DND-41 (cell line): ENCODE measurements at regions not wholly inside any gene's neighbourhood (a gene's known extent, or its start where the extent isn't known, plus 50 kb on each side); places are given as distances from the start of the nearest gene placed in this dataset.

ENCODE experiments used
- ATAC-seq: fragments of 200-7000 bp; cut with Tn5 transposase; 3 replicates; pipeline ENCODE4 v1.9.1; 2021; ENCODE audit warnings: low read depth; ENCODE audit not compliant: insufficient read depth
- DNase-seq: peaks from one replicate; pipeline ENCODE4 v3.0.0-alpha.2; 2020
- H2AFZ ChIP-seq: 2 replicates; pipeline ENCODE4 v1.6.0; 2012; ENCODE audit warnings: low read depth, low read length
- H3K27ac ChIP-seq: 2 replicates; pipeline ENCODE4 v1.5.1; 2012; ENCODE audit warnings: low read length, inconsistent platforms
- H3K27me3 ChIP-seq: fragments of 200-600 bp; sonication (generic); 2 replicates; pipeline ENCODE4 v1.6.0; 2012; ENCODE audit warnings: low read length, mild to moderate bottlenecking, inconsistent platforms; ENCODE audit not compliant: insufficient read depth, poor library complexity
- H3K36me3 ChIP-seq: 2 replicates; pipeline ENCODE4 v1.5.1; 2012; ENCODE audit warnings: low read length, inconsistent platforms; ENCODE audit not compliant: insufficient read depth
- H3K4me1 ChIP-seq: 2 replicates; pipeline ENCODE4 v1.5.1; 2012; ENCODE audit warnings: mild to moderate bottlenecking, low read length; ENCODE audit not compliant: insufficient read depth
- H3K4me2 ChIP-seq: 2 replicates; pipeline ENCODE4 v1.6.0; 2012; ENCODE audit warnings: mild to moderate bottlenecking, moderate library complexity, low read length, inconsistent platforms; ENCODE audit not compliant: insufficient read depth
- H3K4me3 ChIP-seq, 2 experiments: fragments of 200-600 bp in 1 of 2; shearing (Covaris generic) in 1 of 2; 2 replicates each; pipeline ENCODE4 v1.5.1; 2012 to 2016; ENCODE audit warnings: inconsistent platforms in 2 of 2, low read length in 2 of 2, mild to moderate bottlenecking in 2 of 2, low read depth in 1 of 2, moderate library complexity in 1 of 2
- H3K79me2 ChIP-seq: 2 replicates; pipeline ENCODE4 v1.6.0; 2012; ENCODE audit warnings: low read length, inconsistent platforms; ENCODE audit not compliant: insufficient read depth
- H3K9ac ChIP-seq: 2 replicates; pipeline ENCODE4 v1.6.0; 2012; ENCODE audit warnings: low read depth, mild to moderate bottlenecking, inconsistent platforms, low read length, moderate library complexity
- H3K9me3 ChIP-seq: 2 replicates; pipeline ENCODE4 v1.5.1; 2012; ENCODE audit warnings: low read length, moderate library complexity, mild to moderate bottlenecking, inconsistent platforms; ENCODE audit not compliant: insufficient read depth, severe bottlenecking
- H4K20me1 ChIP-seq: 2 replicates; pipeline ENCODE4 v1.6.0; 2012; ENCODE audit warnings: low read length; ENCODE audit not compliant: insufficient read depth
- CTCF ChIP-seq: IDR thresholded peaks from 2 replicates; pipeline ENCODE4 v1.5.1; 2012; ENCODE audit warnings: borderline replicate concordance, low read length, moderate library complexity, mild to moderate bottlenecking; ENCODE audit not compliant: poor library complexity, severe bottlenecking; ENCODE audit errors: extremely low read depth
- EZH2 ChIP-seq: IDR thresholded peaks from 3 replicates; pipeline ENCODE4 v1.6.1; 2012; ENCODE audit warnings: borderline replicate concordance, low read depth, mild to moderate bottlenecking, moderate library complexity, low read length, inconsistent platforms; ENCODE audit not compliant: severe bottlenecking

- no peaks in the 10 kb centered on the region for H3K9me3 ChIP-seq
- peaks cover 11% of the 10 kb centered on the region for H3K4me1 ChIP-seq
- peak overlapping the region; percentile 3; the same call in 1 of the 2 replicates for H3K27ac ChIP-seq
- no peak for ATAC-seq
- no peaks in the 10 kb centered on the region for H3K79me2 ChIP-seq
- TF ChIP-seq CTCF (peak; percentile 33), EZH2 (no peak)
- H3K27me3 ChIP-seq = no peaks in the 10 kb centered on the region
- no peaks in the 10 kb centered on the region for H3K36me3 ChIP-seq
- no peak for DNase-seq
- no peak overlapping the region for H3K4me3 ChIP-seq
- no peak overlapping the region for H3K9ac ChIP-seq
- no peak overlapping the region for H2AFZ ChIP-seq
- H4K20me1 ChIP-seq = no peaks in the 10 kb centered on the region
- H3K4me2 ChIP-seq = no peak overlapping the region
Observed at GRCh38 chr2:239824866-239825704, 200.1 kb downstream of the NDUFA10 start.

- H3K36me3 ChIP-seq = no peaks in the 10 kb centered on the region
- H3K9me3 ChIP-seq = no peaks in the 10 kb centered on the region
- ATAC-seq (peak; percentile 66), DNase-seq (peak; percentile 62)
- peak overlapping the region; percentile 4; the same call in 1 of the 2 replicates for H3K27ac ChIP-seq
- H3K9ac ChIP-seq = no peak overlapping the region
- H3K79me2 ChIP-seq = no peaks in the 10 kb centered on the region
- peaks cover 17% of the 10 kb centered on the region for H3K4me1 ChIP-seq
- no peak overlapping the region for H3K4me2 ChIP-seq
- H4K20me1 ChIP-seq = no peaks in the 10 kb centered on the region
- no peak overlapping the region for H2AFZ ChIP-seq
- H3K27me3 ChIP-seq = no peaks in the 10 kb centered on the region
- no peak overlapping the region for H3K4me3 ChIP-seq
- TF ChIP-seq CTCF (peak; percentile 62), EZH2 (no peak)
Observed at GRCh38 chr2:239824046-239824694, 201.0 kb downstream of the NDUFA10 start.

- ATAC-seq = no peak
- H3K9me3 ChIP-seq = no peaks in the 10 kb centered on the region
Observed at GRCh38 chr2:239822146-239822831, 202.9 kb downstream of the NDUFA10 start.

More at GRCh38 chr2:239822146-239822831, 202.9 kb downstream of the NDUFA10 start:
- Histone ChIP-seq H3K79me2 (no peaks in the 10 kb centered on the region), H3K27me3 (no peaks in the 10 kb centered on the region), H3K4me1 (peaks cover 17% of the 10 kb centered on the region), H3K27ac (no peak overlapping the region), H4K20me1 (no peaks in the 10 kb centered on the region), H2AFZ (no peak overlapping the region), H3K36me3 (no peaks in the 10 kb centered on the region), H3K9ac (no peak overlapping the region), H3K4me2 (no peak overlapping the region), H3K4me3 (no peak overlapping the region)
- no peak for TF ChIP-seq CTCF
- no peak for TF ChIP-seq EZH2
- no peak for DNase-seq
